ENCODE measurements at regions not wholly inside any gene's neighbourhood (a gene's known extent, or its start where the extent isn't known, plus 50 kb on each side); places are given as distances from the start of the nearest gene placed in this dataset.
"Not testable (repeated sequence)": the region's sequence is repeated elsewhere in the genome, so short reads cannot be mapped to it uniquely, and the experiment has no call there.

- H3K27ac Mint-ChIP-seq, result no peak overlapping the region
- H3K4me3 ChIP-seq (ENCODE audit: low read length), result no peak overlapping the region
- no peak for DNase-seq
- no peak overlapping the region for H3K27ac ChIP-seq (ENCODE audit: low read depth, low read length)
- H3K4me3 Mint-ChIP-seq, result no peak overlapping the region
- TF ChIP-seq CTCF (conservative IDR thresholded peaks at IDR 0.05), result no peak
- H3K27me3 ChIP-seq (ENCODE audit: control insufficient read depth, insufficient read depth, low read length, poor library complexity, severe bottlenecking), result no peaks in the 10 kb centered on the region
- no peaks in the 10 kb centered on the region for H3K36me3 Mint-ChIP-seq (ENCODE audit: low read depth)
- no peaks in the 10 kb centered on the region for H3K9me3 Mint-ChIP-seq
- H3K36me3 ChIP-seq (ENCODE audit: control insufficient read depth, insufficient read depth, low read length), result no peaks in the 10 kb centered on the region
- no peaks in the 10 kb centered on the region for H3K4me1 ChIP-seq (ENCODE audit: control insufficient read depth, insufficient read depth, low read length)
- peaks cover 15% of the 10 kb centered on the region for H3K4me1 Mint-ChIP-seq
- no peak overlapping the region for H3K9ac ChIP-seq (ENCODE audit: extremely low read depth, low read length, poor library complexity, severe bottlenecking)
- H3K27me3 Mint-ChIP-seq (ENCODE audit: insufficient read depth), result peaks cover 5% of the 10 kb centered on the region
- no peaks in the 10 kb centered on the region for H3K9me3 ChIP-seq (ENCODE audit: control insufficient read depth, low read length)
- 91% methylated on average over 1 of the region's 1 CpG; no CpG with 5 or more reads in 1 of the 2 experiments for WGBS, 2 experiments (ENCODE audit: insufficient coverage in 1 of 2, insufficient read length in 1 of 2)
These were observed 51.3 kb upstream of the SUB1 start for GRCh38 chr5:32534041-32534440.

- H3K4me1 ChIP-seq (ENCODE audit: control insufficient read depth, insufficient read depth, low read length), result no peaks in the 10 kb centered on the region
- peak overlapping the region; percentile 16 for H3K9ac ChIP-seq (ENCODE audit: extremely low read depth, low read length, poor library complexity, severe bottlenecking)
- DNase-seq, result peak; percentile 84
- Mint-ChIP-seq H3K4me3 (no peak overlapping the region), H3K9me3 (no peaks in the 10 kb centered on the region), H3K27me3 (ENCODE audit: insufficient read depth) (peaks cover 2% of the 10 kb centered on the region), H3K27ac (peak overlapping the region; percentile 55), H3K4me1 (peaks cover 15% of the 10 kb centered on the region), H3K36me3 (ENCODE audit: low read depth) (no peaks in the 10 kb centered on the region)
- no peaks in the 10 kb centered on the region for H3K9me3 ChIP-seq (ENCODE audit: control insufficient read depth, low read length)
- WGBS, 2 experiments (ENCODE audit: insufficient coverage in 1 of 2, insufficient read length in 1 of 2), result 63 to 68% methylated on average over 4 to 8 of the region's 8 CpGs
- no peak for TF ChIP-seq CTCF (conservative IDR thresholded peaks at IDR 0.05)
- no peak overlapping the region for H3K27ac ChIP-seq (ENCODE audit: low read depth, low read length)
- peak overlapping the region; percentile 57 for H3K4me3 ChIP-seq (ENCODE audit: low read length)
- no peaks in the 10 kb centered on the region for H3K36me3 ChIP-seq (ENCODE audit: control insufficient read depth, insufficient read depth, low read length)
- H3K27me3 ChIP-seq (ENCODE audit: control insufficient read depth, insufficient read depth, low read length, poor library complexity, severe bottlenecking), result no peaks in the 10 kb centered on the region
These were observed 53.4 kb upstream of the SUB1 start for GRCh38 chr5:32531885-32532520.

GRCh38 chr5:32527321-32527720 lies 58.0 kb upstream of the SUB1 start:
- not testable (repeated sequence) for DNase-seq; H3K36me3 ChIP-seq (ENCODE audit: control insufficient read depth, insufficient read depth, low read length); H3K27ac ChIP-seq (ENCODE audit: low read depth, low read length); H3K27ac Mint-ChIP-seq; H3K27me3 Mint-ChIP-seq (ENCODE audit: insufficient read depth); H3K27me3 ChIP-seq (ENCODE audit: control insufficient read depth, insufficient read depth, low read length, poor library complexity, severe bottlenecking); H3K9ac ChIP-seq (ENCODE audit: extremely low read depth, low read length, poor library complexity, severe bottlenecking); H3K9me3 Mint-ChIP-seq; H3K4me1 ChIP-seq (ENCODE audit: control insufficient read depth, insufficient read depth, low read length); H3K4me3 Mint-ChIP-seq; H3K36me3 Mint-ChIP-seq (ENCODE audit: low read depth); H3K9me3 ChIP-seq (ENCODE audit: control insufficient read depth, low read length); H3K4me3 ChIP-seq (ENCODE audit: low read length)
- WGBS, 2 experiments (ENCODE audit: insufficient coverage in 1 of 2, insufficient read length in 1 of 2), result 90 to 100% methylated on average over 1 to 3 of the region's 3 CpGs
- H3K4me1 Mint-ChIP-seq, result peaks cover 13% of the 10 kb centered on the region

- H3K27ac ChIP-seq (ENCODE audit: low read depth, low read length), result no peak overlapping the region
- no peaks in the 10 kb centered on the region for H3K27me3 ChIP-seq (ENCODE audit: control insufficient read depth, insufficient read depth, low read length, poor library complexity, severe bottlenecking)
- WGBS, 2 experiments (ENCODE audit: insufficient coverage in 1 of 2, insufficient read length in 1 of 2), result 73 to 89% methylated on average over 1 of the region's 1 CpG
- H3K9ac ChIP-seq (ENCODE audit: extremely low read depth, low read length, poor library complexity, severe bottlenecking), result no peak overlapping the region
- H3K9me3 Mint-ChIP-seq, result no peaks in the 10 kb centered on the region
- DNase-seq, result no peak
- no peaks in the 10 kb centered on the region for H3K36me3 Mint-ChIP-seq (ENCODE audit: low read depth)
- no peaks in the 10 kb centered on the region for H3K4me1 ChIP-seq (ENCODE audit: control insufficient read depth, insufficient read depth, low read length)
- H3K36me3 ChIP-seq (ENCODE audit: control insufficient read depth, insufficient read depth, low read length), result no peaks in the 10 kb centered on the region
- H3K4me3 ChIP-seq (ENCODE audit: low read length), result no peak overlapping the region
- no peak for TF ChIP-seq CTCF (conservative IDR thresholded peaks at IDR 0.05)
- H3K9me3 ChIP-seq (ENCODE audit: control insufficient read depth, low read length), result no peaks in the 10 kb centered on the region
- peaks cover 9% of the 10 kb centered on the region for H3K4me1 Mint-ChIP-seq
- H3K4me3 Mint-ChIP-seq, result no peak overlapping the region
- H3K27me3 Mint-ChIP-seq (ENCODE audit: insufficient read depth), result no peaks in the 10 kb centered on the region
- no peak overlapping the region for H3K27ac Mint-ChIP-seq
These were observed 58.5 kb upstream of the SUB1 start for GRCh38 chr5:32526810-32527209.
